HG03460 (cell line): ENCODE measurements at regions not wholly inside any gene's neighbourhood (a gene's known extent, or its start where the extent isn't known, plus 50 kb on each side); places are given as distances from the start of the nearest gene placed in this dataset.

Experiments
- ATAC-seq: cut with Tn5 transposase; IDR thresholded peaks from one replicate; pipeline ENCODE4 v1.9.1; 2021; ENCODE audit not compliant: unreplicated experiment

DNA sequence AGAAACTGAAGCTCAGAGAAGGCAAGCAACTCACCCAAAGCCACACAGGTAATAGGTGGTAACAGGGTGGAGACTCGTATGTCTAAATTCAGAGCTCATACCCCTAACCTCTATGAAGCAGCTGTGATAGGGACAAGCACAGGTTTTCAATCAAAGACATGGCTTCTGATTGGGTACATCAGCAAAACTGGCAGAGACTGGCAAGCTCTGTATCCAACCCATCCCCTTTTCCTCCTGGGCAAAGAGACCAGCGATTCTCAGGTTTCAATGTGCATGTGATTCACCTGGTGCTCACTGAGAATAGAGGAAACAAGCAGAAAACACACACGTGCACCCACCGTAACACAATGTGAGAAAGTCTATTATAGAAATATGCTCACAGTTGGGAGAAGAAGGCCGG, 153.0 kb downstream of the SMIM20 start:
- ATAC-seq: no peak

DNA sequence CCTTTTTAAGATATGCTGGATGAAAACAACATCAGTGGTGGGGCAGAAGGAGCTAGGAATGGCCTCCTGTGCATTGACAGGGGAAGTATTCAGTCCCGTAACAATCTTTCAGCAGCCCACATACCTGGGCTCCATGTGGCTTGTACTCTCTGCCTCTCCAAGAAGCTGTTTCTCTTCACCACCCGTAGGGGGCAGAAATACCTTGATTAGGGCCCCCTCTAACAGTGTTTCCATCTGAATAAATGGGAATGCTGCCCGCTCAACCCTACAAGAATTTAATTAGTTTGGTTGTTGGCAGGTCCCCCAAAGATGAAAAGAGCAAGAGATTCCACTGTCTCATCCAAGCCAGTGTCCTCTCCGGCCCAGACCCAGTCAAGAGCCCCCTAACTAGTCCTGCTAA, 155.2 kb downstream of the SMIM20 start:
- peak; percentile 59 for ATAC-seq

DNA sequence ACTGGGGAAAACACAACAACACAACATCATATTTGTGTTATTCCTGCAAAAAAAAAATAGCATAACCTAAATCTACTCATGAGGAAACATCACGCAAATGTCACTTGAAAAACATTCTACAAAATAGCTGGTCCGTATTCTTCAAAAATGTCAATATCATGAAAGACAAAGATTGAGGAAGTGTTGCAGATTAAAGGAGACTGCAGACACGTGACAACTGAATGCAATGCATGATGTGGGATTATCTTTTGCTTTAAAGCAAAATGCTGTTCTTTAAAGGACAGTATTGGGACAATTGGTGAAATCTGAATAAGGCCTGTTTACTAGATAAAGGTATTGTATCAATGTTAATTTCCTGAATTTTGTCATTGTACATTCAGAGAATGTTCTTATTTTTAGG, 157.7 kb downstream of the SMIM20 start:
- no peak for ATAC-seq

DNA sequence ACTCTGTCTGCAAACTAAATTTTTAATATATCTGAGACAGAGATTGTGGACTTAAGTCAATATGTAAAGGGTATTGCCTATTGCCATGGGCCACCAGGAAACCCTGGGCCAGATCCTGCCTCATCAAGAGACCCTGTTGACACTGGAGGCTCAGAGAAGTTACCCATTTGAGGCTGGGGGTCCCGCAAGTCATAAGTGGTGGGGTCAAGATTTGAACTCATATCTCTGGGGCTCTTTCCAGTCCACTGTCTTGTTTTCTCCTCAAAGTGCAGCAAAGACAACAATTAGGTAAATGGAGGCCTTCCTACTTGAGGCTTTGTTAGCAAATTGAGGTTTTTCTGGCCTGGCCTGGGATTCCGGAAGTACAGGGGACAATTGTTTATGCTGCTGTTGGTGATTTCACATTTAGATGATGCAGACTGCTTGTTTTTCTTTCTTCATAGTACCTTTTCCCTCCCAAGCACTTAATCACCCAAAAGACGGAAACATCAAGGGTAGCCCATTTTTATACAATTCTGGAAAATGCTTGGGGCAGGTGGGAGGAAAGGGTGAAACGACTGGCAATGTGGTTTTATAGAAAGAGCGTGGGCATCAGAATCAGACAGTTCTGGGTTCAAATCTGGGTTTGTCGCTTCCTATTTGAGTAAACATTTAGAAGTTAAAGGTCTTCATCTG, 160.0 kb downstream of the SMIM20 start:
- no peak for ATAC-seq

DNA sequence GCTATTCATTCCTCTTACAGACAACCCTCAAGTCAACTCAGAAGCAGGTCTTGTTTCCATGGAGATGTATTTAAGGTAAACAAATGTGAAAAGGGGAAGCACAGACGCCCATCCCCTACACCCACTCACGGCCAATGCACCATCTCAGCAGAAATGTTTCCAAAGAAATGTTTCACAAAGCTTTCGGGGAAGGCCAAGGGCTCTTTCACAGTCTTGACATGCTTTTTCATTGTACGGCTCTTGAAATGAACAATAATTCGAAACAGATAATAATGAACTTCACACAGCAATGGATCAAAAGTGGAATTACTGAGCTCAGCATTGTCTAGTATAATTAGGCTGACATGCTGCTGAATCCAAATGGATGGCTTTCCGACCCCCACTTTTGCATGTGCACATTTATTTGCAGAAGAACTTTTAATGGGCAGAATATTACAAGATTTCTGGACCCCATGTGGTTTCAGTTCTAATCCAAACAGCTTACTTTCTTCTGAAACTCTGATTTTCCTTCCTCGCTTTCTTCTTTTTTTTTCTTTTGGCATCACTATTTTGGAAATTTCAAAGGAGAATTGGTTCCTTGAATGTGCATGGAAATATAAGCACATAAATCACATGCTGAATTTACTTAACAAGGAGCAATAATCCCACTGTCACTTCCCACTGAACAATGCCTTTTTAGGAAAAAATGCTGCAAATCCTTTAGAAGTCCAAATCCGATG, 160.9 kb downstream of the SMIM20 start:
- peak; percentile 64 for ATAC-seq

DNA sequence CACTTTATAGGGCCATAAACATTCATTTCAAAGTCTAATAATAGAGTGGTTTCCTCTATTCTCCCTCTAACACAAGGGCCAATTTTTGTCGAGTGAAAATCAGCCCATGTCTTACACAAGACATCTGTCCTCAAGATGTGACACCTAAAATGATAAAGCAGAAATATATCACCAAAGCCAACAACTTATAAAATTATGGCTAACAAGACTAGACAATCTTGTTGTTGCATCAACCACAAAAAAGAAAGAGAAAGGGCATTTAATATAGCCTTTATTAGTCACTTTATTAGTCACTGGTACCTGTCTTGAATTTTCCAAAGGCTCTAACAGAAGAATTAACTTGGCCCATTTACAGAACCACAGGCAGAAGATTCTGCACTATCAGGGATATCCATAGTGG, 161.6 kb downstream of the SMIM20 start:
- no peak for ATAC-seq

DNA sequence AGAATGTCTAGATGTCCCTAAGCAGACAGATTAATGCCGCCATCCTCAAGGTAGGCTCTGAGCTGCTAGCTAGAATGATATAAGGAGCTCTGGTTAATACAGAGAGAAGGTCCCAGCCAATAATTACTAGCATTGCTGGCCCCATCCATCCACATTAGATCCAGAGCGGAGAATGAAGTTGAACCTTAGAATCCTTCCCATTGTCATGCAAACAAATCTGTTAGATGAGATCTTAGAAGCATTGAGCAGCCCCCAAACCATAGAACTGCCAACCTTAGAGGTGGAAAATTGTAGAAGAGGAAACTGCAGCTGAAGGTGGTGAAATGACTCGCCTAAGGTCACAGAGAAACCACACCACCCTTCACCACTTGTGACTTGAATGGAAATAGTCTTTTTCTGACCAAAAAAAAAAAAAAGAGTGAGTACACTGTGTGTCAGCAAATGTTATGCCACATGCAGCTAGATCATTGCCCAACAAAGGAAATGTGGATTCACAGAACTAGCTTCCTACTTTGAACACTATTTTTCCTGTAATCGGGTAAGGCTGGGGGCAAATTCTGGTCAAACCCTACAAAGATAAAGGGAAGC, 162.1 kb downstream of the SMIM20 start:
- ATAC-seq: peak; percentile 78

DNA sequence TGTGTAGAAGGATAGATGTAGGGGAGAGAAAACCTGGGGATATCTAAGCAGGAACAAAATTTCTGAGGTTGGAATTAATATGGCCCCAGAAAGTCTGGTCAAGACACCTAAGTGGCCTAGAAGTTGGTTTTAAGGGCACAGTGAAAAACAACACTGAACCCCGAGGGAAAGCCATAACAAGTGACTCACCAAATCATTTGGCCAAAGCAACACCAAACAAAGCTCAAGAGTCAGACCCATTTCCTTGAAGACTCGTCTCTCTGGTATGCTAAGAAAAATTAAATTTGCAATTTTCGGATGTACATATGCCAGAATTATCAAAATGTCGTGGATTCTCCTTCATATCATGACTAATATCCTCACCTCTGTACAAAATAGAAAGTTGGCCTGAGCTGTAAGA, 162.9 kb downstream of the SMIM20 start:
- ATAC-seq: no peak

DNA sequence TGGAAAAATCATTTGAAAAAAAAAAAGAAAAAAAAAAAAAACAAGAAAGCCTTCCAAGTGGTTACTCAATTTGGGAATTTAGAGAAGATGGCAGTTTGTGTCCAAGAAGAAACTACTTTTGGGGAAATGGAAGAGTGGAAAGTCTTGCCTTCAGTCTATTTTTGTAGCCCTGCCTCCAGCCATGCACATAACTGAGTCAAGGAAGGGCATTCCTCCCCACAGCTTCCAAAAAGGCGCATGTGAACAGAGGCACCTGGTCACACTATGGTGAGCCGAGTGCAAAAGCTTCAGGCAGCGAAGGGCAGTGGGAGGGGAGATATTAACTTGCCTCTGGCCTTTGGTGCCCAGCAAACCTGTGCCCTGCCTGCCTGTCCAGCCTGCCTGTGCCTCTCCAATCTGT, 163.7 kb downstream of the SMIM20 start:
- no peak for ATAC-seq

DNA sequence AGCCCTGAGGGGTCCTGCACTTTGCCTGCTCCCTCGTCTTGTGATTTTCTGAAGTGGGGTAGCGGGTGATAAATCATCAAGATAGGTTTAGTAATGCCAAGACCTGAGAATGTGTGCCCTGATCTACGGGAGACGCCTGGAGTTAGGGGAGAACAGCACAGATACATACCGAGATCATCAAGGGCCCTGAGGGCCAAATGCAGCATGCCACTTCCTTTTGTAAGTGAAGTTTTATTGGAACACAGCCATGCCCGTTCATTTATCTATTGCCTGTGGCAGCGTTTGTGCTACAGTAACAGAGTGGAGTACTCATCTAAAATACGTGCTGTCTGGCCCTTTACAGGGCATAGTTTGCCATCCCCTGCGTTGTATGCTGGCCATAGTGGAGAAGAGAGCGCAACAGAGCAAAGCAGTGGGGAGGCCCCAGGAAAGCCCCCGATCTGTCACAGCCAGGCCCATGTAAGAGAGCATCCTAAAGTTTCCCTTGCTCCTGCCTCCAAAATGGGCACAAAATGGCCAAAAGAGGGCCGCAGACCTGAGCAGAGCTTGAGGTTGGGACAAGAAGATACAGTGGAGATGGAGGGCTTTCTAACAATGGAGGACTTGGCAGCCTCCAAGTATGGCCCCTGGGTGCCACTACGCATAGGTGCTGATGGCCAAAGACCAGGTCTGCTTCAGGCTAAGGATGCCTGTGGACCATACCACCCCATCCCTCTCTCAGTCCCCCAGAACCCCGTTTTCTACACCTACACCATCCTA, 167.0 kb downstream of the SMIM20 start:
- ATAC-seq: no peak

DNA sequence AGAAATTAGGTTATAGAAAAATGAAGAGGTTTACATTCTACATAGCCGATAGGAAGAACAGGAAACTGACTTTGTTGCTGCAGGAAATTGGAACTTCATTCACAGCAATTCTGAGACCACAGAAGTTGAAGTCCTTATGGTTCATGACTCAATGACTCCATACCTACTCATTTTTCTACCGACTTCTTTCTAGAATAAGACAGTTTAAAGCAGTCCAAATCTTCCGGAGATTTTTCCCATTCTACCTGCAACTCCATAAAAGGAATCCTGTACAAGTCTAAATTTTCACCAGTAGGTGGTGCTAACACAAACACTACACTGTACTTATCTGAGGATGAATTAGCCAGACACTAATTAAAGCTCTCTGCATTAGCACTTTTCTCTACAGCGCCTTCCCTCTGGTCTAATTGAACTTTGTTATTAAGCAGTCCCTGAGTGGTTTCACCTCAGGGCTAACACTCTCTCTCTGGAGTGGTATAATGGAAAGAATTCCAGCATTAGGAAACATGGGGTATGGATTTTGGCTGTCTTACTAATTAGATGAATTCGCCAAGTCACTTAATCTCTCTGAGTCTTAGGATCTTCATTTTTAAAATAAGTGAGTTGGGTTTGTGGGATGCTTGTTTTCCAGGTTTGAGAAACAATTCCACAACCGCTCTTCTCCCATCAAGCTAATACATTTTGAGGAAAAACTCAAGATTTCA, 167.9 kb downstream of the SMIM20 start:
- ATAC-seq: no peak

DNA sequence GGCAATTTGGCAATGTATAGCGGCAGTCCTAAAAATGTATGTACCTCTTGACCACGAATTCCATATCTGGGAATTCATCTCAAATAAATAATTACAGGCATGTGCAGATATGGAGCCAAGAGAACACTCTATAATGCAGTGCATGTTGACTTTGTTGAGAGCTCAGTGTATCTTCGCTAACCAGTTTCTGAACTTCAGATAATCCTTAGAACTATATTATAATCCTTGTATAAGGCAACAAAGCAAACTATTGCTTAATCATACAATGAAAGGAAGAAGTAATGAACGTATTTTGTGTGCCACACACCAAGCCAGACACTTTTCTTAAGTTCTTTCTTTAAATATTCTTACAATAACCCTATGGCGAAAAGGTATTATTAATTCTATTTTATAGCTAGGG, 168.5 kb downstream of the SMIM20 start:
- ATAC-seq: no peak

DNA sequence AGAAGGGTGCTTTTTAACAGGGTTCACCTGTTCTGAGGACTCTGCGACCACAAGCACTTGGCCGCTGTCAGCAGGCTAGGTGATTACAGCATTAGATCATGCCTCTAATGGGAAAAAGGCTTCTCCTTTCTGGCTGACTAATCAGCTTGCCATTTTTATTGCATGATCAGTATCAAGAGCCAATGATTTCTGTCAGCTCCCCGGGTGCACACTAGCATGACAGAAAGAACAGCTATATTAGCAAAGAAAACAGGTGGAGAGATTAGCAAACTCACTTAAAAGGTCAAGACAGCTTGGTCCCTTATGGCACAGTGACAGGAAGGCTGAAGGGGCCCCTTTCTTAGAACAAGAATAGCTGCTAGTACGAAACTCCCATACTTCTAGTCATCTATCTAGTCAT, 170.0 kb downstream of the SMIM20 start:
- ATAC-seq: peak; percentile 51

DNA sequence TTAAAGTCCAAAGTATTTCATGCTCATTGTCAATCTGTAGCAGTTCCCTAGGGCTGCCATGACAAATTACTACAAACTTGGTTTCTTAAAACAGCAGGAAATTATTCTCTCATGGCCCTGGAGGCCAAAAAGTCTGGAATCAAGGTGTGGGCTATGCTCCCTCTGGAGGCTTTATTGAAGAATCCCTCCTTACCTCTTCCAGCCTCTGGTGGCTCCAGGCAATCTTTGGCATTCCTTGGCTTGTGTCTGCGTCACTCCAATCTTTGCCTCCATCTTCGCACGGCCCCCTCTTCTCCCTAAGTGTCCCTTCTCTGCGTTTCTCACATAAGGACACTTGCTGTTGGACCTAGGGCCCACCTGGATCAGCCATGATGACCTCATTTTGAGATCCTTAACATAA, 170.4 kb downstream of the SMIM20 start:
- no peak for ATAC-seq

DNA sequence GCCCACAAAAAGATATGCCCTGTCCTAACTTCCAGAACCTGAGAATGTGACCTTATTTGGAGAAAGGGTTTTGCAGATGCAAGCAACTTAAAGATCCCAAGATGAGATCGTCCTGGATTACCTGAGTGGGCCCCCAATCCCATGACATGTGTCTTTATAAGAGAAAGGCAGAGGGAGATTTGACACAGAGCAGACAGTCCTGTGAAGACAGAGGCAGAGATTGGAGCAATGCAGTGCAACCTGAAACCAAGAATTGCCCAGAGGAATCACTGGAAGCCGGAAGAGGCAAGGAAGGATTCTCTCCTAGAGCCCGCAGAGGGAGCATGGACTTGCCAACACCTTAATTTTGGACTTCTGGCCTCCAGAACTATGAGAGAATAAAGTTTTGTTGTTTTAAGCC, 171.5 kb downstream of the SMIM20 start:
- ATAC-seq: no peak

DNA sequence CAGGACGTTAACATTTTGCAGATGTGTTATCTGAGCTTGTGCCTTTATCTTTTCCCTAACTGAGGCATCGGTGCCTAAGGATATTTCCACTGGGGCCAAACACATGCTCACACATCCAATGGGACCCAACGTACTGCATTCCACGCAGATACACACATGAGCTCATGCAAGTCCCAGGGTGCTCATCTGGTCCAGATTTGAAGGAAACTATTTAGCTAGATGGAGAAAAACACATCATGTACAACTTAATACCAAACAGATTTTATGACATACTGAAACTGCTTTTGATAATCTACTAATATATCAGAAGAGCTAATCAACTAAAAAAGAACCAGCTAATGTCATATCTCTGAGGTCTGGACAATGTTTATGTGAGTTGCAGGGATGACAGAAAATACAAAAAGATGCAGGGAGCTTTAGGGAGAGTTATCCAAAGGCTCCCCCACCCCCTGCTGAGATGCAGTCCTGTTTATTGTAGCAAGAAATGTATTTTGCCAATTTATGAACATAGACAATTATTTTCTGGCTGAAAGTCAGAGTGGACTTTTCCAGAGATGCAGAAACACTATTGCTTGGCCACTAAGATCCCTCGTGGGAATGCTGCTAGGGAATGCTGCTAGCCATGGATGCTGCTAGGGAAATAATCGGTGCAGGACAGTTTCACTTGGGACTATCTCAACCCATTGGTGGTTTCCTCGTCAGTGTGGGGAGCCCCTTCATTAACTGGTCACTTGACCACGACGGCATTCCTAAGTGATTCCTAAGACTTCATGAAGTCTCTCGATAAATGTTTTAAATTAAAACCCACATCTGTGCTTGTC, 172.8 kb downstream of the SMIM20 start:
- no peak for ATAC-seq

DNA sequence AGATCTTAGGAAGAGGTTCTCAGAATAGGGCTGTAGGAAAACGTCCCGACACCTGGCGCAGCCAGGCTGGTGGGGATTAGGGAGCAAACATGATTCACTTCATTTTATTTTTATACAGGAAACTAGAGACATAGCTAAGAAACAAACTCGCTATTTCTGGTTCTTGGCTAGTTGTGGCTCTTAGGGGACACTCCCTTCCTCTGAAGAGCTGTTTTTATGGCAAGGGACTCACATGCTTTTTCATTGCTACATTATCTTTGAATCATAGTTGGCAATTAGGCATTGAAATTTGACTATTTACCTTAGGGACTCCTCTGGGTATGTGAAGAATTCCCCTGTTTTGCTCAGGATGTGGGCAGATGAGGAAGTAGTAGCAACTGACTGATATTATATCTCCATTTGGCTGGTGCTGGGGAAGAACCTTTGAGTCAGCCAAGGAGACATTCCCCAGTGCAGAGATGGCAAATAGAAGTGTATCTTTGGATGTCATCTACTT, 174.5 kb downstream of the SMIM20 start:
- ATAC-seq: peak; percentile 72

DNA sequence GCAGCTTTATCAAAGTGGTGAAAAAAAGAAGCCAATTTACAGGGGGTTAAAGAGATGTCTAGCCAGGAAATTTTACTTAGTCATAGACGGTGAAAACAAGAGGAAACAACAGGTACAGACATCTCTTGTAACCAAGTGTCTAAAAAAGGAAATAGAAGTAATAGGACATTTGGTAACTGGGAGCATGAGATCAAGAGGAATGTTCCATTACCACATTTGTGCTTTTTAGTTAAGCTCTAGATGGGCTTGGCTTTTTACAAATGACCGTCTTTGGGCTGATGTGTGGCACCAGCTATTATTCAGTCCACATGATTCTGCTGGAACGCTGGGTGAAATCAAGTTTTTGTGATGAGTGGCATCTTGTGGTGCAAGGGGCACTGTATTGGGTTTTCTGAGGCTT, 179.5 kb downstream of the SMIM20 start:
- no peak for ATAC-seq

DNA sequence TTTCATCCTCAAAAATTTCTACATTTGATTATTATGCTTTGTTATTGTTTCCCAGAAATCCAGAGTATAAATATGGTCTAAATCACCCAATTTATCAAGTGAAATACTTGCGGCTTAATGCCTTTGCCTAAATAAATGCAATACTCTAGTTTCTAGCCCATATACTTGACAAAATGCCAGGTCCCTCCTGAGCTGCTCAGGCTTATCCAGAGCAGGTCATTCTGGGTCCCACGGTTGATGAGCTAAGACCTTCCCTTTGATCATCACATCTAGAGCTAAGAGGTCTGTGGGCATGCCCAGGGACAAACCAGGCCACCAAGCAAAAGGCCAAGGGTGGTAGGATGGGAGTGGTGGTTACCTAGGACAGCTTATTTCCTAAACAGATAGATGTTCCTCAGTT, 180.1 kb downstream of the SMIM20 start:
- no peak for ATAC-seq

DNA sequence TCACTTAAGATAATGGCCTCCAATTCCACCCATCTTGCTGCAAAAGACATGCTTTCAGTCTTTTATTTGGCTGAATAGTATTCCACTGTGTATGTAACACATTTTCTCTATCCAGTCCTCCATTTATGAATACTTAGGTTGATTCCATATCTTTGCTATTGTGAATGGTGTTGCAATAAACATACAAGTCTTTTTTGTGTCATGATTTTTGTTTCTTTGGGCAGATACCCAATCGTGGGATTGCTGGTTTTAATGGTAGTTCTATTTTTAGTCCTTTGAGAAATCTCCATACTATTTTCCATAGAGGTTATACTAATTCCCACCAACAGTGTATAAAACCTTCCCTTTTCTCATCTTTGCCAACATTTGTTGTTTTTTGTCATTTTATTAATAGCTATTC, 180.9 kb downstream of the SMIM20 start:
- no peak for ATAC-seq
